HepG2 (cell line): ENCODE measurements at regions not wholly inside any gene's neighbourhood (a gene's known extent, or its start where the extent isn't known, plus 50 kb on each side); places are given as distances from the start of the nearest gene placed in this dataset.

Source experiments
- ERF ChIP-seq: IDR thresholded peaks from 2 replicates; pipeline ENCODE4 v1.6.1; 2018; ENCODE audit warnings: missing biosample characterization, missing genetic modification reagents
- ESRRA ChIP-seq: sonication (generic); formaldehyde crosslinking; IDR thresholded peaks from 2 replicates; pipeline ENCODE4 v1.5.1; 2020; ENCODE audit warnings: mild to moderate bottlenecking, low read depth, missing genetic modification reagents
- JUN ChIP-seq: sonication (generic); formaldehyde crosslinking; IDR thresholded peaks from 2 replicates; pipeline ENCODE4 v1.4.0; 2020; ENCODE audit warnings: mild to moderate bottlenecking, missing genetic modification reagents
- ZFP36L1 ChIP-seq: sonication (generic); formaldehyde crosslinking; IDR thresholded peaks from 2 replicates; pipeline ENCODE4 v1.8.0; 2022; ENCODE audit warnings: mild to moderate bottlenecking, missing genetic modification reagents, moderate library complexity
- ZNF564 ChIP-seq: sonication (generic); formaldehyde crosslinking; IDR thresholded peaks from 2 replicates; pipeline ENCODE4 v1.8.1; 2023; ENCODE audit warnings: mild to moderate bottlenecking, missing genetic modification reagents
- ZNF720 ChIP-seq: sonication (generic); formaldehyde crosslinking; IDR thresholded peaks from 2 replicates; pipeline ENCODE4 v1.4.0; 2020; ENCODE audit warnings: missing genetic modification reagents
- ZSCAN22 ChIP-seq: sonication (generic); formaldehyde crosslinking; IDR thresholded peaks from 2 replicates; pipeline ENCODE4 v1.4.0; 2020; ENCODE audit warnings: mild to moderate bottlenecking, missing genetic modification reagents
- TF ChIP-seq, protein P1 (sequence below): sonication (generic); formaldehyde crosslinking; IDR thresholded peaks from 2 replicates; pipeline ENCODE4 v1.4.0; 2020; ENCODE audit warnings: mild to moderate bottlenecking, low read depth, missing genetic modification reagents
- TF ChIP-seq, protein P2 (sequence below): sonication (generic); formaldehyde crosslinking; IDR thresholded peaks from 2 replicates; pipeline ENCODE4 v1.8.1; 2022; ENCODE audit warnings: low read depth, mild to moderate bottlenecking, missing genetic modification reagents
- TF ChIP-seq, protein P3 (sequence below), 2 experiments: sonication (generic) in 1 of 2; formaldehyde crosslinking in 1 of 2; IDR thresholded peaks; 2 replicates each; pipeline versions ENCODE4 v1.6.1 to v1.9.0; 2014 to 2022; ENCODE audit warnings: antibody characterized with exemption in 1 of 2, borderline replicate concordance in 1 of 2, inconsistent platforms in 1 of 2, low read depth in 1 of 2, missing genetic modification reagents in 1 of 2
- TF ChIP-seq, protein P4 (sequence below): sonication (generic); formaldehyde crosslinking; IDR thresholded peaks from 2 replicates; pipeline ENCODE4 v1.4.0; 2020; ENCODE audit warnings: missing genetic modification reagents
- TF ChIP-seq, protein P5 (sequence below): sonication (generic); formaldehyde crosslinking; IDR thresholded peaks from 2 replicates; pipeline ENCODE4 v1.5.1; 2020; ENCODE audit warnings: mild to moderate bottlenecking, moderate library complexity, missing genetic modification reagents
- TF ChIP-seq, protein P6 (sequence below): sonication (generic); formaldehyde crosslinking; IDR thresholded peaks from 2 replicates; pipeline ENCODE4 v1.8.0; 2023; ENCODE audit warnings: mild to moderate bottlenecking, missing genetic modification reagents

DNA sequence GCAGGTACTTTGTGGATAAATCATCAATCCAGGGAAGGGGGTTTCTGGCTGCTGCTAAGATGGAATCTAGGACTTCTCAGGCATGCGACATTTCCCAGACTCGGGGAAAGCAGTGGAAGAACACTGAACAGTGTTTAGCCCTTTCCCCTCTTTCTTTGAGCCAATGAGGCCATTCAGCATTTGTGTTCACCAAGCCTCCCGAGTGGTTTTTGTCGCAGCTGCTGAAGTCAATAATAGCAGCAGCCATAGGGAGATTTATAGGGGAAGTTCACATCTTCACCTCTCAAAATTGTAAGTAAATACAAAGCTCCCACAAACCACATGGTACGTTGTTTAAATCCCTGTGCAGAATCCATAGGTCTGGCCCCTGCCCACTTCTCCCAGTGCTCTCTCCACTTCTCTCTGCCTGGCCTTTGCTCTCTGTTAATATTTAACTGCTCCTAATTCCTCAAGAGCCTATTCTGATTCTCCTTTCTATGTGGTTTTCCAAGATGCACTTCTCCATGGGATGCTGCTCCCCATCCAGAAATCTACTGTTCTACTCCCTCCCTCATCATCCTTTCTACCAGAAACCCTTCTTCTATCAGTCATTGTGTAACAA is 230.7 kb downstream of the SHQ1 start (continued):
- TF ChIP-seq, protein P1, sequence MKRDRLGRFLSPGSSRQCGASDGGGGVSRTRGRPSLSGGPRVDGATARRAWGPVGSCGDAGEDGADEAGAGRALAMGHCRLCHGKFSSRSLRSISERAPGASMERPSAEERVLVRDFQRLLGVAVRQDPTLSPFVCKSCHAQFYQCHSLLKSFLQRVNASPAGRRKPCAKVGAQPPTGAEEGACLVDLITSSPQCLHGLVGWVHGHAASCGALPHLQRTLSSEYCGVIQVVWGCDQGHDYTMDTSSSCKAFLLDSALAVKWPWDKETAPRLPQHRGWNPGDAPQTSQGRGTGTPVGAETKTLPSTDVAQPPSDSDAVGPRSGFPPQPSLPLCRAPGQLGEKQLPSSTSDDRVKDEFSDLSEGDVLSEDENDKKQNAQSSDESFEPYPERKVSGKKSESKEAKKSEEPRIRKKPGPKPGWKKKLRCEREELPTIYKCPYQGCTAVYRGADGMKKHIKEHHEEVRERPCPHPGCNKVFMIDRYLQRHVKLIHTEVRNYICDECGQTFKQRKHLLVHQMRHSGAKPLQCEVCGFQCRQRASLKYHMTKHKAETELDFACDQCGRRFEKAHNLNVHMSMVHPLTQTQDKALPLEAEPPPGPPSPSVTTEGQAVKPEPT (CRISPR knock-in tag), result no peak
- TF ChIP-seq ESRRA (CRISPR knock-in tag) (no peak), ERF (no peak; the same call in 1 of the 2 replicates), ZNF564 (no peak), ZFP36L1 (no peak), ZSCAN22 (CRISPR knock-in tag) (no peak), JUN (no peak), ZNF720 (CRISPR knock-in tag) (no peak)
- TF ChIP-seq, protein P2, sequence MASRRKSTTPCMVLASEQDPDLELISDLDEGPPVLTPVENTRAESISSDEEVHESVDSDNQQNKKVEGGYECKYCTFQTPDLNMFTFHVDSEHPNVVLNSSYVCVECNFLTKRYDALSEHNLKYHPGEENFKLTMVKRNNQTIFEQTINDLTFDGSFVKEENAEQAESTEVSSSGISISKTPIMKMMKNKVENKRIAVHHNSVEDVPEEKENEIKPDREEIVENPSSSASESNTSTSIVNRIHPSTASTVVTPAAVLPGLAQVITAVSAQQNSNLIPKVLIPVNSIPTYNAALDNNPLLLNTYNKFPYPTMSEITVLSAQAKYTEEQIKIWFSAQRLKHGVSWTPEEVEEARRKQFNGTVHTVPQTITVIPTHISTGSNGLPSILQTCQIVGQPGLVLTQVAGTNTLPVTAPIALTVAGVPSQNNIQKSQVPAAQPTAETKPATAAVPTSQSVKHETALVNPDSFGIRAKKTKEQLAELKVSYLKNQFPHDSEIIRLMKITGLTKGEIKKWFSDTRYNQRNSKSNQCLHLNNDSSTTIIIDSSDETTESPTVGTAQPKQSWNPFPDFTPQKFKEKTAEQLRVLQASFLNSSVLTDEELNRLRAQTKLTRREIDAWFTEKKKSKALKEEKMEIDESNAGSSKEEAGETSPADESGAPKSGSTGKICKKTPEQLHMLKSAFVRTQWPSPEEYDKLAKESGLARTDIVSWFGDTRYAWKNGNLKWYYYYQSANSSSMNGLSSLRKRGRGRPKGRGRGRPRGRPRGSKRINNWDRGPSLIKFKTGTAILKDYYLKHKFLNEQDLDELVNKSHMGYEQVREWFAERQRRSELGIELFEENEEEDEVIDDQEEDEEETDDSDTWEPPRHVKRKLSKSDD (CRISPR knock-in tag), result no peak
- TF ChIP-seq, protein P3, sequence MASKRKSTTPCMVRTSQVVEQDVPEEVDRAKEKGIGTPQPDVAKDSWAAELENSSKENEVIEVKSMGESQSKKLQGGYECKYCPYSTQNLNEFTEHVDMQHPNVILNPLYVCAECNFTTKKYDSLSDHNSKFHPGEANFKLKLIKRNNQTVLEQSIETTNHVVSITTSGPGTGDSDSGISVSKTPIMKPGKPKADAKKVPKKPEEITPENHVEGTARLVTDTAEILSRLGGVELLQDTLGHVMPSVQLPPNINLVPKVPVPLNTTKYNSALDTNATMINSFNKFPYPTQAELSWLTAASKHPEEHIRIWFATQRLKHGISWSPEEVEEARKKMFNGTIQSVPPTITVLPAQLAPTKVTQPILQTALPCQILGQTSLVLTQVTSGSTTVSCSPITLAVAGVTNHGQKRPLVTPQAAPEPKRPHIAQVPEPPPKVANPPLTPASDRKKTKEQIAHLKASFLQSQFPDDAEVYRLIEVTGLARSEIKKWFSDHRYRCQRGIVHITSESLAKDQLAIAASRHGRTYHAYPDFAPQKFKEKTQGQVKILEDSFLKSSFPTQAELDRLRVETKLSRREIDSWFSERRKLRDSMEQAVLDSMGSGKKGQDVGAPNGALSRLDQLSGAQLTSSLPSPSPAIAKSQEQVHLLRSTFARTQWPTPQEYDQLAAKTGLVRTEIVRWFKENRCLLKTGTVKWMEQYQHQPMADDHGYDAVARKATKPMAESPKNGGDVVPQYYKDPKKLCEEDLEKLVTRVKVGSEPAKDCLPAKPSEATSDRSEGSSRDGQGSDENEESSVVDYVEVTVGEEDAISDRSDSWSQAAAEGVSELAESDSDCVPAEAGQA (IDR thresholded peaks at IDR 0.05; ENCODE audit: low read depth), result no peak
- TF ChIP-seq, protein P3 (CRISPR knock-in tag; IDR thresholded peaks at IDR 0.05; ENCODE audit: borderline replicate concordance), result no peak
- TF ChIP-seq, protein P4, sequence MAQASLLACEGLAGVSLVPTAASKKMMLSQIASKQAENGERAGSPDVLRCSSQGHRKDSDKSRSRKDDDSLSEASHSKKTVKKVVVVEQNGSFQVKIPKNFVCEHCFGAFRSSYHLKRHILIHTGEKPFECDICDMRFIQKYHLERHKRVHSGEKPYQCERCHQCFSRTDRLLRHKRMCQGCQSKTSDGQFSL (CRISPR knock-in tag), result no peak
- TF ChIP-seq, protein P5, sequence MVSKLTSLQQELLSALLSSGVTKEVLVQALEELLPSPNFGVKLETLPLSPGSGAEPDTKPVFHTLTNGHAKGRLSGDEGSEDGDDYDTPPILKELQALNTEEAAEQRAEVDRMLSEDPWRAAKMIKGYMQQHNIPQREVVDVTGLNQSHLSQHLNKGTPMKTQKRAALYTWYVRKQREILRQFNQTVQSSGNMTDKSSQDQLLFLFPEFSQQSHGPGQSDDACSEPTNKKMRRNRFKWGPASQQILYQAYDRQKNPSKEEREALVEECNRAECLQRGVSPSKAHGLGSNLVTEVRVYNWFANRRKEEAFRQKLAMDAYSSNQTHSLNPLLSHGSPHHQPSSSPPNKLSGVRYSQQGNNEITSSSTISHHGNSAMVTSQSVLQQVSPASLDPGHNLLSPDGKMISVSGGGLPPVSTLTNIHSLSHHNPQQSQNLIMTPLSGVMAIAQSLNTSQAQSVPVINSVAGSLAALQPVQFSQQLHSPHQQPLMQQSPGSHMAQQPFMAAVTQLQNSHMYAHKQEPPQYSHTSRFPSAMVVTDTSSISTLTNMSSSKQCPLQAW, result peak; percentile 75
- TF ChIP-seq, protein P6, sequence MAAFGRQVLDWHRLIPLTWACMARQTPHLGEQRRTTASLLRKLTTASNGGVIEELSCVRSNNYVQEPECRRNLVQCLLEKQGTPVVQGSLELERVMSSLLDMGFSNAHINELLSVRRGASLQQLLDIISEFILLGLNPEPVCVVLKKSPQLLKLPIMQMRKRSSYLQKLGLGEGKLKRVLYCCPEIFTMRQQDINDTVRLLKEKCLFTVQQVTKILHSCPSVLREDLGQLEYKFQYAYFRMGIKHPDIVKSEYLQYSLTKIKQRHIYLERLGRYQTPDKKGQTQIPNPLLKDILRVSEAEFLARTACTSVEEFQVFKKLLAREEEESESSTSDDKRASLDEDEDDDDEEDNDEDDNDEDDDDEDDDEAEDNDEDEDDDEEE, result no peak
